ENCODE measurements at regions not wholly inside any gene's neighbourhood (a gene's known extent, or its start where the extent isn't known, plus 50 kb on each side); places are given as distances from the start of the nearest gene placed in this dataset.

DNA sequence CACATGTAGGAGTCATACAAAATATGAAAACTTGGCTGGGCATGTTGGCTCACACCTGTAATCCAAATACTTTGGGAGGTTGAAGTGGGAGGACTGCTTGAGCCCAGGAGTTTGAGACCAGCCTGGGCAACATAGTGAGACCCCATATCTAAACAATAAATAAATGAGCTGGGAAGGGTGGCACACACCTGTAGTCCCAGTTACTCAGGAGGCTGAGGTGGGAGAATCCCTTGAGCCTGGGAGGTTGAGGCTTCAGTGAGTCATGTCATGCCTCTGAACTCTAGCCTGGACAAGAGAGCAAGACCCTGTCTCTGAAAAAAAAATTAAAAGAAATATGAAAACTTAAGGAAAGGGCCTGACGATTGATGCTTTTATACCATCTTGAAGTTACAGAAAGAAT, 112.4 kb upstream of the RAI14 start:
- no peak for DNase-seq (ENCODE audit: low read depth)
- no peak overlapping the region for H3K4me3 ChIP-seq (replicated peaks; ENCODE audit: low read depth, low read length)
- TF ChIP-seq, protein P1, sequence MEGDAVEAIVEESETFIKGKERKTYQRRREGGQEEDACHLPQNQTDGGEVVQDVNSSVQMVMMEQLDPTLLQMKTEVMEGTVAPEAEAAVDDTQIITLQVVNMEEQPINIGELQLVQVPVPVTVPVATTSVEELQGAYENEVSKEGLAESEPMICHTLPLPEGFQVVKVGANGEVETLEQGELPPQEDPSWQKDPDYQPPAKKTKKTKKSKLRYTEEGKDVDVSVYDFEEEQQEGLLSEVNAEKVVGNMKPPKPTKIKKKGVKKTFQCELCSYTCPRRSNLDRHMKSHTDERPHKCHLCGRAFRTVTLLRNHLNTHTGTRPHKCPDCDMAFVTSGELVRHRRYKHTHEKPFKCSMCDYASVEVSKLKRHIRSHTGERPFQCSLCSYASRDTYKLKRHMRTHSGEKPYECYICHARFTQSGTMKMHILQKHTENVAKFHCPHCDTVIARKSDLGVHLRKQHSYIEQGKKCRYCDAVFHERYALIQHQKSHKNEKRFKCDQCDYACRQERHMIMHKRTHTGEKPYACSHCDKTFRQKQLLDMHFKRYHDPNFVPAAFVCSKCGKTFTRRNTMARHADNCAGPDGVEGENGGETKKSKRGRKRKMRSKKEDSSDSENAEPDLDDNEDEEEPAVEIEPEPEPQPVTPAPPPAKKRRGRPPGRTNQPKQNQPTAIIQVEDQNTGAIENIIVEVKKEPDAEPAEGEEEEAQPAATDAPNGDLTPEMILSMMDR (IDR thresholded peaks at IDR 0.05; ENCODE audit: low read length, missing control alignments), result no peak

DNA sequence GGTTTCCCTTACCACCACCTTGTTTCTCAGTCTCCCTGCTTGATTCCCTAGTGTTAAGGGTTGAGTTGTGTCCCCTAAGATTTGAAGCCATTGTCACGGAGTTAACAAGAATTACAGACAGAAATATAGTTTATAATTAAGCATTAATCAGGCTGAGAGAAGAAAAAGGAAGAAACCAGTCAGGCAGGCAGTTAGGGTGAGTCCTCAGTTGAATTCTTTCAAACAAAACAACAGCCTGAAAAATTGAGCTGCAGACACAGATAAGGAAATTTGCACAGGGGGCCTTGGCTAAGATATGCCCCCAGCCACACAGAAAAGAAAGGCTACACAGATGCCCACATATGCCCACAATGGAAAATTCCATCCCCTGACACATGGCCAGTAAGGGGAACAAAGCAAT, 111.7 kb upstream of the RAI14 start:
- H3K4me3 ChIP-seq (replicated peaks; ENCODE audit: low read depth, low read length), result no peak overlapping the region
- TF ChIP-seq, protein P1 (IDR thresholded peaks at IDR 0.05; ENCODE audit: low read length, missing control alignments), result no peak
- no peak for DNase-seq (ENCODE audit: low read depth)

DNA sequence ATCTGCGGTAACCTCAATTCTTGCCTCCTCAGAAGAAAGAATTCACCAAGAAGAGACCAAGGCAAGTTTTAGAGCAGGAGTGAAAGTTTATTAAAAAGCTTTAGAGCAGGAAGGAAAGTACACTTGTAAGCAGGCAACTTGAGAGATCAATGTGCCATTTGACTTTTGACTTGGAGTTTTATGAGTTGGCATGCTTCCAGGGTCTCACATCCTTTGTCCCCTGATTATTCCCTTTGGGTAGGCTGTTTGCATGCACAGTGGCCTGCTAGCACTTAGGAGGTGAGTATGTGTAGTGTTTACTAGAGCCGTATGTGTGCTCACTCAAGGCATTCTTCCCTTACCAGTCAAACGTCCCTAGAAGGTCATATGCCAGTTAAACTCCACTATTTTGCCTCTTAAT, 111.0 kb upstream of the RAI14 start:
- no peak for DNase-seq (ENCODE audit: low read depth)
- TF ChIP-seq, protein P1 (IDR thresholded peaks at IDR 0.05; ENCODE audit: low read length, missing control alignments), result no peak
- H3K4me3 ChIP-seq (replicated peaks; ENCODE audit: low read depth, low read length), result no peak overlapping the region

DNA sequence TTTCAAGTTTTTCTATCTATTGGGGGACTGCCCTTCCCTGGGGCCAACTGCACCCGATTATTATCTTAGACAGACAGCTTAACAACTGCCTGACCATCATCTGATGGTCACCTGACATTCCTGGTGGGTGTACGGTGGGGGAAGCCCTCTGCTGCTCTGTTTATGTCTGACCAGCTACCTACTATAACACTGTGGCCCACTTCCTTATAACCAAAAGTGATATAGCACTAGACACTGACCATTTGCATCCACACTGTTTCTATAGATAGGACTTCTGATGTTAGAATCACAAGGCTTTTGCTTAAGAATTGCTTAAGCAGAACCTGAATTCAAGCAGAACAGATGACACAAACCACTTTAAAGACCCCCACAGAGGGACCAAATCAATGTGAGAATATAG, 110.5 kb upstream of the RAI14 start:
- H3K4me3 ChIP-seq (replicated peaks; ENCODE audit: low read depth, low read length), result no peak overlapping the region
- DNase-seq (ENCODE audit: low read depth), result no peak
- TF ChIP-seq, protein P1 (IDR thresholded peaks at IDR 0.05; ENCODE audit: low read length, missing control alignments), result no peak

DNA sequence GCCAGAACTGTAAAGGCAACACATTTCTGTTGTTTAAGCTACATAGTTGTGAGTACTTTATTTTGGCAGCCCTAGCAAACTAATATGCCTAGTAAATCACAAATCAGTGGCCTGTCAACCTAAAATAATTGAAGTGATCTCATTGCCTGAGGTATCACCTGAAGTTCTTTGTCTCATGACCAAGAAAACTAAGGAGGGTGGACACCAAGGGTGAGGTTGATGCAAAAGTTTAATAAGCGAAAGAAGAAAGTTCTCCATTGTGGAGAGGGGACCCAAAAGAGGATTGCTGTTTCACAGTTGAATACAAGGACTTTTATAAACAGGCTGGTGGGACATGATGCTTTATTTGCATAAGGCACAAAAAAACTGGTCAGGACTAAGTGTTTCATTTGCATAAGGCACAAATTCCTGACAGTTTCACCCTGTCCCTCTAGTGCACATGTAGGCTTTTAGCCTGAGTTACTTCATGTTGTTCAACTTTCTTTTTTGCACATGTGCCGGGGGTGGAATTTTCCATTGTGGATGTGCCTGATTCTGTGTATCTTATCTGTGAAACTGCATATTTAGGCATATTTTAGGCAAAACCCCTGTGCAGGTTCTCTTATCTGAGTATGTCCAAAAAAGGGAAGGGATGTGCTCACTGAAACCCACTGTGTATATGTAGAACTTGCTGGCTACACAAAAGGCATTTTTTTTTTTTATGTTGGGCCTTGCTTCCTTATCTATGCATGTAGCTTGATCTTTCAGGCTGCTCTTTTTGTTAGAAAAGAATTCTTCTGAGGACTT, 108.6 kb upstream of the RAI14 start:
- TF ChIP-seq, protein P1 (IDR thresholded peaks at IDR 0.05; ENCODE audit: low read length, missing control alignments), result no peak

DNA sequence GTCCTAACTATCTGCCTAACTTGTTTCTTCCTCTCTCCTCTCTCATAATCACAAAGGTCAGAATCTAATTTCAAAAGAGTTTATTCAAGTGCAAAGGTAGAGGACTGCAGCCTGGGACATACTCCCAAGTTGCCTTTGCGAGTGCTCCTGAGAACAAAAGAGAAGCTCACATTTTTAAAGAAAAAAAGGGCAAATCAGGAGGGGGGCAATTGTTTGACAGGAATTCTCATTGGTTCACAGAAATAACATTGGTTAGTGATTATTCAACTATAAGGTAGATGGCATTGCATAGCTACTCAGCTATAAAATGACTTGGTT, 108.1 kb upstream of the RAI14 start:
- TF ChIP-seq, protein P1 (IDR thresholded peaks at IDR 0.05; ENCODE audit: low read length, missing control alignments), result no peak
- no peak overlapping the region for H3K4me3 ChIP-seq (replicated peaks; ENCODE audit: low read depth, low read length)

More for the DNA sequence above, 108.6 kb upstream of the RAI14 start:
- DNase-seq (ENCODE audit: low read depth), result no peak
- H3K4me3 ChIP-seq (replicated peaks; ENCODE audit: low read depth, low read length), result no peak overlapping the region

DNA sequence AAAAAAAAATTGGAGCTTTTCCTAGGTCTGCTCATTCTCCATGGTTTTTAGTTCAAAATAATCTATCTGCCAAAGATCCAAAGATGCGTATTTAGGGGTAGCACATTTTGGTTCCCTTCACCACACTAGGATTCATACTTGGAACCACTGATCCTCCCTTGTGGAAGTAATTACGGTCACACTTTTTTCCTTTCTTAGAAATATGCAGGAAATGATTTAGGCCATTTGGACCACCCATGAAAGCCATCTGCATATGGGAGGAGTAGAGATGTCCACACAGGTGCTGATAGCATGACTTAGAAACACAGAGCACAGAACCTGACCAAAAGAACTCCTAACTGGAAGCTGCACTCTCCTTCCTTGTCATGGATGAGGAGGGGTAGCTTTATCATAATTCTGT, 105.9 kb upstream of the RAI14 start:
- H3K4me3 ChIP-seq (replicated peaks; ENCODE audit: low read depth, low read length), result no peak overlapping the region
- no peak for DNase-seq (ENCODE audit: low read depth)
- TF ChIP-seq, protein P1 (IDR thresholded peaks at IDR 0.05; ENCODE audit: low read length, missing control alignments), result no peak

More for the DNA sequence above, 108.1 kb upstream of the RAI14 start:
- DNase-seq (ENCODE audit: low read depth), result no peak

Data from fibroblast of pulmonary artery (primary cell).